ENCODE measurements at regions not wholly inside any gene's neighbourhood (a gene's known extent, or its start where the extent isn't known, plus 50 kb on each side); places are given as distances from the start of the nearest gene placed in this dataset.

DNA sequence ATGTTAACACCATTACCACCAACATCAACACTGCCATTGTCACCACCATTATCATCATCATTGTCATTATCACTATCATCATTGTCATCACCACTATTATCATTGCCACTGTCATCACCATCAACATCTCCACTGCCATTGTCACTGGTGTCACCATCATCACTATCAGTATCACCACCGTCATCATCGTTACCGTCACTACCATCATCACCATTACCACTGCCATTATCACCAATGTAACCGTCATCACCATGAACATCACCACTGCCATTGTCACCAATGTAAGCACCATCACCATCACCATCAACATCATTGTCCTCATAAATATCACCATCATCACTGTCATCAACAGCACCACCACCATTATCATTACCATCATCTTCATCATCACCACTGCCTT lies 633.2 kb upstream of the EEF2KMT start:
- intact Hi-C loops (cut with micrococcal nuclease) = no loop called here

DNA sequence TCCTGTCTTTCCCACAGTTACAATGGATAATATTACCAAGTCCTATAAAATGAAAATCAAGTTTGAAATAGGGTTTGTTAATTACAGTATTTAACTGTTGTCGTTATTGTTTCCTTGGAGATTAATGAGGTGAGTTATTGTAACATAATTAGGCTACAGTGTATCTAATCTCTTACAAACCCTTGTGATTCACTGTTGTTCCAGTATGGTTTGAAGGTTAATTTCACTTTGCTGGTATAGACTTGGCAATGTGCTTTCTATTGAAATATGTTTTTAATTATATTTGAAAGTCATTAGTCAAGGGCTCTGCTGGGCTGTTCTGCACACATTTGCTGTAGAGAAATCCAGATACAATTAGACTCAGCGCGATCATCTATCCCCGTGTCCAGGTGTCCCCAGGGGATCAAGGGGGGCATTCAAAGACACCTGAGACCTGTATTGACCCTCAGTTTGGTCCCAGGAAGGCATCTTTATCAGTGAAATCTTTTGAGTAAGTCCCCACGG lies 624.6 kb upstream of the EEF2KMT start:
- intact Hi-C loops (cut with micrococcal nuclease) = no loop called here

DNA sequence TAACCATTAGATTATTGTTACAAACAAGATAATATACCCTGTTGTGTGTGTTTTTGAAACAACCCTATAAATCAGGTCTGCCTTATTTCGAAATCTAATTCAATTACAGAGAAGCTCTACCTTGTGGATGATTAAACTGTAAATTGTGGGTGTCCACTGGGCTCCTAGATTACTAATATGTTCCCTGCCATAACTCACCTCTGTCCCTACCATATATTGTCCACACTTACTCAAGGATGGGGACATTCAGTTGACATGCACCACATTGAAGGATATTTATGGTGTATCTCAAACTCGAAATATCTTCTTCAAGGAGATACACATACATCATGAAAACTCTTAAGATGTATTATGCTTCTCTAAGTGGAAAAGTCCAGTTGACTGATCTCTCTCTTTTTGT lies 617.6 kb upstream of the EEF2KMT start:
- intact Hi-C loops (cut with micrococcal nuclease) = no loop called here

DNA sequence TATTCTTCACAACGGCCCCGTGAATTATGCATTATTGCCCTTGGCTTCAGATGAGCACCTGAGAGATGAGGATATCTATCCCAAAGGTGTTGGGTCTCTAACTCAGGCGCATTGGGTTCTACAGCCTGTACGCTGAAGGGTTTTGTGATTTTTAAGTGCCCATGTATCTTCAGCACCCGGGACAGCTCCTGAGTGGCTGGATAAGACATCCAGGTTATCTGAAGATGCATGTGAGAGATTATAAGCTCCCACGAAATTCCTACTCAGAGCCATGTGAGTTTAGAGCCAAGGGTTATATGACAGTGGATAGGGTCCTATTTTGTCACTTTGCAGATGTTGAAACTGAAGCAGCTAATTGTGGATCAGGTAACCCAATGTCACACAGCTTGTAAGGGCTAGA lies 612.3 kb upstream of the EEF2KMT start:
- intact Hi-C loops (cut with micrococcal nuclease) = no loop called here

DNA sequence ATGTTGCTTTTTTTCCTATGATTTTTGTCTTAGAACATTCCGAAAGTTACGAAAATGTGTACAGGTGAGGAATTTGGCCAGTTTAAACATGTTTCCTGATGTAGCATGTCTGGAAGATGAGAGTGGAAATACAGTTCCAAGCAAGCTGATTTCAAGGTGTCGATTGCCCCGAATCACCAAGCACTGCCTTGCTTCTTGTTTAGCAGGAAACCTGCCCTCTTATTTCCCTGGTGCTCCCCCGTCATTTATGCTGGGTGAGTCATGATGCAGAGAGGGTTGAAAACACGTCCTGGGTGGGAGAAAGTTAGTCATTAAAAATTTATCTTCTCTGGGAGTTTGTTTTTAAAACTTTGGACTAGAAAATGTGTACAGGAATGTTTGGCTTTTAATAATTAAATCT lies 608.6 kb upstream of the EEF2KMT start:
- intact Hi-C loops (cut with micrococcal nuclease) = no loop called here

DNA sequence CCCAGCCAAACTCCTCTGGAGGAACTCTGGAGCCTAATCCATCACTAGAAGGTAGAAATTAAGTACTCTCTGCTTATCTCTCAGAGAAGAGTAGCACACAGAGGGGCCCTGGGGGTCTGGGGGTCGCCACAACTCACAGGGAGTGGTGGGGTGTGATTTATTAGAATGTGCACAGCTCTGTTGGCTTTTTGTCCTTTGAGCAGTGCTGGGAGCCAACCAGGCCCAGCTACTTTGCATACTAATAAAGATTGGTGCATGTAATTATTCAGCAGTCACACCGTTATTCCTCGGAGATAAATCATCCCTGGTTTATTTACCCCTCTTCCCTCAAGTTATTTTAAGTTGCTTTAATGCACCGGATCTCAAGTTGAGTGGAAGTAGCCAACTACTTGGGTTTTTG lies 606.7 kb upstream of the EEF2KMT start:
- intact Hi-C loops (cut with micrococcal nuclease) = no loop called here

DNA sequence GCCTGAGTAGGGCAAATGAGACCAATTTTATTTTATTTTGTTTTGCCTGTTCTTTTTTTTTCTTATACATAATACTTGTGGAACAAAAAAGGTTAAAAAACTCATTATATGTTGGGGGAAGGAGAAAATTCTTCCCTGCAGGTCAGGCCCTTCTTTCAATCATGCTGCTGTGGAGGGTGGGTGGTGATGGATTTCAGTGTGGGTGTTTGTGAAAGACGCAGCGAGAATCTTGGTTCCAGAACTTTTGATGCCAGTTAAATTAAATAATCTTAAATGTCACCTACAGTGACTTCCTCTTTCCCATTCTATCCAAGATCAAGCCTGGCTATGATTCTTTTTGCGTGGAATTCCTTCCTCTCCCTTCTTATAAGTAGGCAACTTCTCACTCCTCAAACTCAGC lies 595.8 kb upstream of the EEF2KMT start:
- intact Hi-C loops (cut with micrococcal nuclease) = no loop called here

DNA sequence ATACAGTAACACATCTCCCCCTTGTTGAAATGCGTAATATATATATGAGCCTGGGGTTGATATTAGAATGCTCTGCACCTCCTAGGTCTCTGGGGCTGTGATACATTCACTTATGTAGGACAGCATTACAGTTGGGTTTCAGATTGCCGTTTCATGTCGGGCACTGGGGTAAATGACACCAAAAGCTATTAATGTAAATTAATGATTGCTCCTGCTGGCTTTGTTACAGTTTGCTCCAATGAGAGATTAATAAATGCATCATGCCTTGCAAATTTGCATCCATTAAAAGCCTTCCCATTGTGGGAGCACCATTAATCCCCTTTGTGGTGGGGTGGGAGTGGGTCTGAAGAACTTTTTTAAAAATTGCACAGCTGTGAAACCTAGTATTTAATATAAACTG lies 584.4 kb upstream of the EEF2KMT start:
- intact Hi-C loops (cut with micrococcal nuclease) = no loop called here

DNA sequence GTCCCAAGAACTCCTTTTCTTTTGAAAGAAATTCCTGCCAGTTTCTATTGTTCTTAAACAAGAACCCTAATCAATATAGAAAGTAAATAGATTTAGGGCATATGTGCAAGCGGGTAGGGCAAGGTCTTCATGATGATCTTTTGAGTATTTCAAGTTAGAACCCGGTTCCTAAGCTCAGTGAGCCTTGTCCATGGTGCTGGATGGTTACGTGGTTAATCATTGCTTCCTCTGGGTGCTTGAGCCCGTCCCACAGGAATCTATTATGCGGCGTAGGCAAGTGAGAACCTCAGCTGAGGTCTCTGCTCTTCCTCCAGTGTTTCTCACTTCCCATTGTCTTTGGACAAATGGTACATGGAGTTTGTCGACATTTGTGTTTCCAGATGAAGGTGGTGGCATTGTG lies 580.8 kb upstream of the EEF2KMT start:
- intact Hi-C loops (cut with micrococcal nuclease) = no loop called here

DNA sequence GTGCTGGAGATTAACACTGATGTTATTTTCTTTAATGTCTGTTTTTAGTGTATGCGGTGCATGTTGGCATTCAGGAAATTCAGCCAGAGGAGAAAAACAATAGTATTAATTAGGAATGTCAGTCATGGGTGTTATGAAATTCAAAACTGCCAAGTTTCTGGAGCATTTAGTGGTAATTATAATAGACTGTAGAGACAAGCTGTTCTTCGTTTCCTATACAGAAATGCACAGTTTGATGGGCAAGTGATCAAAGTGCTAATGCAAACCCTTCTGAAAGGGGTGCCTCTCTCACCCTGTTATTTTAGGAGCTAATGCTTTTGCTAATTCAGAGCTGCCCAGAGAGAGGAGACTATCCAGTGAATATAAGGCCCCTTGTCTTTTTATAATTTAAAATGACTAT lies 573.8 kb upstream of the EEF2KMT start:
- intact Hi-C loops (cut with micrococcal nuclease) = no loop called here

DNA sequence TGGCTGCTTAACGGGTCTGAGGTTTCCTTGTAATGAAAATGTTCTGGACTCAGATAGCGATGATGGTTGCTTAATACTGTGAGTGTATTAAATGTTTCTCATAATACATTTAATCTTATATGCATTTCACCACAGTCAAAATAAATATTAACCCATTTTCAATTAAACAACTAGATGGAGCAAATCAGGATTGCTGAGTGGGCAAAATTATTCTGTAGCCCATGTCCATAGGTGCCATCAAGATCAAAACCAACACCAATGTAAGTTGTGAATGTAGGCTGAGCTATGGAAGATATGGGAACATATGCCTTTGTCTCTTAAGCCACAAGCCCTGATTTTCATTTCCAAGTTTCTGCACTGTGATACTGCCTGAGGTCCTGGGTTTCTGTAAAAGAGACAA lies 572.6 kb upstream of the EEF2KMT start:
- intact Hi-C loops (cut with micrococcal nuclease) = no loop called here

DNA sequence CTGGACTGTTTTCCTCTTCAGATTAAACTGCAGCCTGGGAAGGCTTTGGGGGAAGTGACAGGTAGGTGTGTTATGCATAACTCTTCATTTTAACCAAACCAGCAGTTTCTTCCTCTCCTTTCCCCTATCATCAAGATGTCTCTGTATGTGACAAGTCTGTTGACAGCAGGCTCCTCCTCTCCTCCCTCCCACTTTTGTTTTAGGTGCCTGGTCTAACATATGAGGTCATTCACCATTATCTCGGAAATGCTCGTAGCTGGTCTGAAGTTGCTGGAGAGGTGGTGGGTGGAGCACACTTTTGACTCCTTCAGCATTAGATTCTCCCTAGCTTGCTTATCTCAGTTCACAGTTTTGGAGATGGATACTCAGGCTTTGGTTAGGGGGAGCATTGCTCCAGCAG lies 571.0 kb upstream of the EEF2KMT start:
- intact Hi-C loops (cut with micrococcal nuclease) = no loop called here

DNA sequence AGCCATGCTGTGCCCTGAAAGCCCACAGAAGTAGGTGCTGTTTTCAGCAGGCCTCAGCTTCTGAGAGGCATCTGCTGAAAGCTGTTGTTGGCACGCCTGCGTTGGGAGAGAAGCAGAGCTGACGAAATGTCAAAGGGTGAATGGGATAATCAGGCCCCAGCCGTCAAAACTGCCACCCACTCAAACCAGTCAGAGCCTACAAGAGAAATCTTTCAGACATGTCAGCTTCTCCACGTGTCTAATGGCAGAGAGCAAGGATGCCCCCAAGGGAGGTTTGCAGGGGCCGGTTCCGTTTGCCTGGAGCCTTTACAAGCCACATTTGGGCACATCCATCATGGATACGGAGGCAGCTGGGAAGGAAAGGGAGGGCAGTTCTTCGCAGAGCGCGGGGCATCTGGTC lies 568.2 kb upstream of the EEF2KMT start:
- intact Hi-C loops (cut with micrococcal nuclease) = no loop called here

DNA sequence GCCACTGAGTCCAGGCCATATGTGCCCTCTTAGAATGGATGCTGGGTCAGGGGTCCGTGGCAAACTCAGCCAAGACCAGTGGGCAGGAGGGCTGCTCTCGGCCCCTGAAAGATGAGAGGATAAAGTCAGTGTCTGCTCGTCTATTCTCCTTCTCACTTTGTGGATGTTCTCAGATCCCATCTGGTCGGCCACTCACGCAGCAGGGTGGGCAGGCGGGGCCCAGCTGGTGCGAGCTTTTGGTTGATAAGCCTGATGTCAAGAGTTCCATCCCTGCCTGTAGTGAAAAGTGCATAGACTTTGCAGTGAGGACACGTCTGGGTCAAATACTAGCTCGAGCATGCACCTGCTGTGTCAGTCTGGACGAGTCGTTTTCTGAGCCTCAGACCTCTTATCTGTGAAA lies 556.2 kb upstream of the EEF2KMT start:
- intact Hi-C loops (cut with micrococcal nuclease) = no loop called here

DNA sequence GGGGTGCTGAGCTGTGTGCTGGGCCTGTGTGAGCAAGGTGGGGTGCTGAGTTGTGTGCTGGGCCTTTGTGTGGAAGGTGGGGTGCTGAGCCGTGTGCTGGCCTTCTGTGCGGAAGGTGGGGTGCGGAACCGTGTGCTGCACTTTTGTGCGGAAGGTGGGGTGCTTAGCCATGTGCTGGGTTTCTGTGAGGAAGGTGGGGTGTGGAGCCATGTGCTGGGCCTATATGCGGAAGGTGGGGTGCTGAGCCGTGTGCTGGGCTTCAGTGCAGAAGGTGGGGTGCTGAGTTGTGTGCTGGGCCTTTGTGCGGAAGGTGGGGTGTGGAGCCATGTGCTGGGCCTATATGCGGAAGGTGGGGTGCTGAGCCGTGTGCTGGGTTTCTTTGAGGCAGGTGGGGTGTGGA lies 555.4 kb upstream of the EEF2KMT start:
- intact Hi-C loops (cut with micrococcal nuclease) = no loop called here

DNA sequence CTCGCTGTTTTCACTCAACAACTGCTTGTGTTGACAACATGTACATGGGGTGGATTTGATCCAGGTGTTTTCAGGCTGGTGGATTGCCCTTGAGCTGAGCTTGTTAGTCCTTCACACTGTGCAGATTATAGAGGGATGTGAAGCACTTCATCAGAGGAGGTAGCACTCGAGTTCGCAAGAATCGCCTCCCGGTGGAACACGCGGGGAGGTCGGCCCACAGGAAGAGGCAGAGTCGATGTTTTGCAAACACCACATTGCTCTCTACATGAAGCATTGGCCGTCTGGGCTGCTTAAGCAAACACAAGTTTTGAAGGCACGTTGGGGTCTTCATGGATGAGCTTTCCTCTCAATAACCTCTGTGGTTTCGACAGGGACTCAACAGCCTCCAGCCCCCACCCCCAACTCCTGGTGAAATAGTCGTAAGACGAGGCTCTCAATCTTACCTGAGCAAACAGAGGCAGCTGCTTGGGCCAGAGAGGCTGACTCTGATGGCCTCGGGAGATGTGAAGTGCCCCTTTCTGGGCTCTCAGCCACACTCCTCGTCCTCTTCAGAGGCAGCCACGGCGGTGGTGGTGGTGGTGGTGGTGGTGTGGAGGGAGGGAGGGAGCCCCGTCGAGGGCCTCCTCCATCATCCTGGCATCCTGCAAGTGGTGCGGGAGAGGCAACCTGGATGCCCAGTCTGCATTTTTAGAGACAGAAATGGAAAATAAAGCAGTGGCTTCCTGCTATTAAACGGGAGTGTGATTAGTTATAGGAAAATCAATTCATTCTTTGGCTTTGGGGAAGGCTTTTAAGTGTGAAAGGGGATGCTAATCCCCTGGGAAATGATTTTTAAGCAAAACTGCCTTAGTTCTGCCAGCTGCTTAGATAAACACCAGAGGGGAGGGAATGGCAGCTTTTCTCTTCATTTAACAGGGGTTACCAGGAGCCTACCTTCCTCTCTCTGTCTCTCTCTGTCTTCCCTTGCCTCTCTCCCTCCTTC lies 552.5 kb upstream of the EEF2KMT start:
- intact Hi-C loops (cut with micrococcal nuclease) = no loop called here

DNA sequence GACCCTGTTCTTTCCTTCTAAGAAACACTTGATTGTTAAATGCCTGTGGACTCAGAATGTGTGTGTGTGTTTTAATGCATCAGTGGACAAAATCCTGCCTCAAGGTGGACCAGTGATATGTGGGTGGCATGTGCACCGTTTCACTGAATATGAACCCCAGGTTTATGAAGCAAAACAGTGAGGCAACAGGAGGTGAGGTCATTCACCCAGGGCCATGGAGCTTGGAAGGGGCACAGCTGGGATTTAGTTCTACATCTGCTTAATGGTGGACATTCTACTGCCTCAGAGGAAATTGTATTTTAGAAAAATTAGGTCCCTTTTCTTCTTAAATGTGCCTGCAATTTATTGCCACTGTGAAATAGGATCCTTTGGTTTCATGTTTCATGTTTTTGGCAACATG lies 549.5 kb upstream of the EEF2KMT start:
- intact Hi-C loops (cut with micrococcal nuclease) = no loop called here

DNA sequence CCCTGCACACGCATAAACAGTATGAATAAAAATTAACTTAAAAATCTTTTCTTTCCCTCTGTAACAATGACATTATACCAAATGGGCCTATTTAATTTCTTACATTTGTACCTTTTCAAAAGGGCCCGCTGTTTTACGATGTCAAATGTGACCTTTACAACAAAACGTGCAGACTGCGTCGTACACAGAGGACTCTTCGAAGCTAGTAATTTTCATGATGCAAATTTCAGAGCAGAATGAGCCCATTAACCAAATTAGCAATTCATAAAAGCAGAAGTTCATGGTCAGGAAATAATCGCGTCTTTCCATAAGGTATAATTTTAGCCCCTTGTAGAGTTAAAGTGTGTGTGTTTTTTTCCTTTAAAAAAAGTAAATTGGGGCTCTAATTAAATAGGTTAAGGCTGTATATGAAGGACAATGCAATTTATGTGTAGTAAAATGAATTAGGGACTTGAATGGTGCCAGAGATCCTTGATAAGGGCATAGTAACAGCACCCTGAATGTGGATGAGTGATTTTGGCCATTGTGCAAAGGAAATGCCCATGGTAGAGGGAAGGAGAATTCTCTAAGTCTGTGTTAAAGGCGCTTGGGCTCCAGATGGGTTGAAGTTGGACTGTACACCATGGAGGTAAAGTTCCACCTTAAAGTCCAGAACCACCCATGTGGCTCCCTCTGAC lies 546.4 kb upstream of the EEF2KMT start:
- intact Hi-C loops (cut with micrococcal nuclease) = no loop called here

DNA sequence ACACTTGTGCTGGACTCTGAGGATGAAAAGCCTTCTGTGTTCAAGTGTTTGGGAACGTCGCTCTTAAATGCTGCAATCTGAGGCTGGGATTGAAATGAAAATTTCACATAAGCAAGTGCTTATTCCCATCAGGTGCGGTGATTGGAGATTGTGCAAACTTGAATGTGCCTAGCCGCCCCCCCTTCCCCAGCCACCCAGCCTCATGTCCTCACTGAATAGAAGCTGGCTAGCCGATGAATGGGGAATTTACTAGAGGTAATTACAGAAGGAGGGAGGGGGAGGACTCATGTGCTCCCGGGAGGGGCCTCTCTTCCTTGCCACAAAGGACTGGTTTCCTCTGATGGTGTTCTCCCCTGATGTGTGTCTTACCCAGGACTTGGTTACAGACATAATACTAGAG lies 544.8 kb upstream of the EEF2KMT start:
- intact Hi-C loops (cut with micrococcal nuclease) = no loop called here

DNA sequence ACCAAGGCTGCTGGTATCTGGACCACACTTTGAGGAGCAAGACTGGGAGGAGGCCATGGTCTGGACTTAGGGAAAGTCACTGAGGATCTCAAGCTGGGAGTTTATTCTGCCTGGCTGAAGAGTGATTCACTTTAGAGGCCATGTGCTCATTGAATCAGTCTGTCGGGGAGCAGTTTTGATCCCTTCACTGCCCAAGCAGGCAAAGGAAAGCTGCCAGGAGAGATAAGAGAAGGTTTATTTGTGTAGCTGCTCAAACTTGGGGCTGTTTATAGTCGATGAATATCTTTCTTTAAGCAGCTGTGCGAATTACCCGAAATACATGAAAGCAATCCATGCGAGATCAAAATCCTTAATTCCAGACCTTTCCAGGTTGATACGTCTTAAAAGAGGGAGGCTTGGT lies 544.4 kb upstream of the EEF2KMT start:
- intact Hi-C loops (cut with micrococcal nuclease) = no loop called here

DNA sequence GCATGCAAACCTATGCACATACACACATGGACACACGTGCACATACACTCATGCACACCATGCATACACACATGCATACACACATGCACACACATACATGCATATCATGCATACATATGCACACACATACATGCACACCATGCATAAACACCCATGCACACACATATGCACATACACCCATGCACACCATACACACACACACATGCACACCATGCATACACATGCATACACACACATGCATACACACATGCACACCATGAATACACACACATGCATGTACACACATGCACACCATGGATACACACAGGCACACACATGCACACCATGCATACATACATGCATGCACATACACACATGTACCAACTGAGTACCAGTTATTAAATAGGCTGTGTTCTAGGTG lies 543.3 kb upstream of the EEF2KMT start:
- intact Hi-C loops (cut with micrococcal nuclease) = no loop called here

DNA sequence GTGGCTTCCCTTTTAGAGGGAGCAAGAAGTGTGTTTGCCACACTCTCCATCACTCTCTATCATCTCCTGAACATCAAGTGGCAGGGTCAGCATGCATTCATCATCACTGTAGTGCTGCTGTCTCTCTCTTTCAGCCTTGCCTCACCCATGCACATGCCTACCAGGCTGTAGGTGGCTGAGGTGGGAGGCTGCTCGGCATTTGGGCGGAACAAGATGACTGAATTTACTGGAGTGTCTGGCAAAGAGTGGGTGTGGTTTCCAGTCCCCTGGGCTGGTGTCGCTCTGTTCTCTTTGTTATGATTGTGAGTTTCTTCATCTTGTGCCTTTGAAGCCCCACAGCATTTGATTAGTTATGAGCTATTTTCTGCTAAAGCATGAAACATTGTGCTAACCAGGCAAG lies 541.9 kb upstream of the EEF2KMT start:
- intact Hi-C loops (cut with micrococcal nuclease) = loop anchor here (10.0 kb wide), 1 partner anchor 1005 kb away; no protein-coding TSS in a partner anchor

DNA sequence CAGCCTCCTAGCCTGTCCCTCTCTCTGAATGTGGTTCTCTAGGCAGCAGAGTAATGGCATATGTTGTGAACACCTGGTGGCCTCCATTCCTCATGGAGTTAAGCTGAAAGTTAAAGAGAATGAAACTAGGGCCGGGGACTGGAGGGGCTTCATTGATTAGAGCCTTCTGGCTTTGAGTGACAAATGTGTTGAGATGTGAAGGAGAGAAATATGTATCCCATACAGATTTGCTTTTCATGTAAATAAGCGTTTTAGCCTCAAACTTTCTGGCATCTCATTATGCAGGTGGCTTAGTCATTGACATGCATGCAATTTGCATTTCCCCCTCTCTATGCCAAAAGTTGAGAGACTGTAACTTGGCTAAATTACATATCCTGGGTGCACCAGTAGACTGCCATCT lies 537.7 kb upstream of the EEF2KMT start:
- intact Hi-C loops (cut with micrococcal nuclease) = loop anchor here (10.0 kb wide), 1 partner anchor 1009 kb away; no protein-coding TSS in a partner anchor

Measured in T-helper 1 cell treated with Interleukin-12 subunit alpha and Interleukin-12 subunit beta and Interleukin-4 antibody, amounts not matched to agents 30 ng/mL and 1 ng/mL, for 36 hours (primary cell).